GM03348 (cell line): ENCODE measurements at regions not wholly inside any gene's neighbourhood (a gene's known extent, or its start where the extent isn't known, plus 50 kb on each side); places are given as distances from the start of the nearest gene placed in this dataset.
A peak's percentile ranks its signal among the peaks of the same experiment; 100 is the strongest.

ENCODE experiments used
- DNase-seq: peaks from one replicate; pipeline ENCODE4 v3.0.0; 2012; ENCODE audit warnings: low spot score

- DNase-seq = no peak
Measured at GRCh38 chr18:45528712-45529336, 86.5 kb upstream of the SLC14A2 start.

- no peak for DNase-seq
Measured at GRCh38 chr18:45538444-45538843, 76.8 kb upstream of the SLC14A2 start.

- no peak for DNase-seq
Measured at GRCh38 chr18:45539491-45539891, 75.8 kb upstream of the SLC14A2 start.

GRCh38 chr18:45540125-45540524, 75.2 kb upstream of the SLC14A2 start:
- no peak for DNase-seq

GRCh38 chr18:45541421-45541820, 73.9 kb upstream of the SLC14A2 start:
- DNase-seq = no peak

- no peak for DNase-seq
Measured at GRCh38 chr18:45542043-45542442, 73.2 kb upstream of the SLC14A2 start.

- DNase-seq = no peak
Measured at GRCh38 chr18:45547910-45548309, 67.4 kb upstream of the SLC14A2 start.

GRCh38 chr18:45548614-45549013, 66.7 kb upstream of the SLC14A2 start:
- DNase-seq = no peak

- no peak for DNase-seq
Measured at GRCh38 chr18:45549290-45549689, 66.0 kb upstream of the SLC14A2 start.

GRCh38 chr18:45551142-45551815, 64.0 kb upstream of the SLC14A2 start:
- no peak for DNase-seq

- DNase-seq = no peak
Measured at GRCh38 chr18:45553723-45554388, 61.4 kb upstream of the SLC14A2 start.

- DNase-seq = no peak
Measured at GRCh38 chr18:45554389-45554737, 60.9 kb upstream of the SLC14A2 start.

- DNase-seq = no peak
Measured at GRCh38 chr18:45556222-45556621, 59.1 kb upstream of the SLC14A2 start.

- DNase-seq = no peak
Measured at GRCh38 chr18:45557287-45557686, 58.0 kb upstream of the SLC14A2 start.

GRCh38 chr18:45557779-45558178, 57.5 kb upstream of the SLC14A2 start:
- DNase-seq = no peak

- DNase-seq = no peak
Measured at GRCh38 chr18:45559258-45559657, 56.0 kb upstream of the SLC14A2 start.

GRCh38 chr18:45560870-45561269, 54.4 kb upstream of the SLC14A2 start:
- no peak for DNase-seq

GRCh38 chr18:45562567-45563479, 52.5 kb upstream of the SLC14A2 start:
- peak; percentile 26 for DNase-seq

GRCh38 chr18:45565280-45565970, 49.9 kb upstream of the SLC14A2 start:
- no peak for DNase-seq
